Activated CD4-positive, CD25-positive, alpha-beta regulatory T cell treated with anti-CD3 and anti-CD28 coated beads, Interleukin-2, amount 50 U/mL, for 24 hours (primary cell): ENCODE measurements at regions not wholly inside any gene's neighbourhood (a gene's known extent, or its start where the extent isn't known, plus 50 kb on each side); places are given as distances from the start of the nearest gene placed in this dataset.
A peak's percentile ranks its signal among the peaks of the same experiment; 100 is the strongest.

Experiments used
- ATAC-seq, 2 donors: fragments of 150-1000 bp; cut with Tn5 transposase; one replicate each; pipeline ENCODE4 v1.10.0; 2021; ENCODE audit warnings: mild to moderate bottlenecking in 1 of 2, moderate library complexity in 1 of 2

DNA sequence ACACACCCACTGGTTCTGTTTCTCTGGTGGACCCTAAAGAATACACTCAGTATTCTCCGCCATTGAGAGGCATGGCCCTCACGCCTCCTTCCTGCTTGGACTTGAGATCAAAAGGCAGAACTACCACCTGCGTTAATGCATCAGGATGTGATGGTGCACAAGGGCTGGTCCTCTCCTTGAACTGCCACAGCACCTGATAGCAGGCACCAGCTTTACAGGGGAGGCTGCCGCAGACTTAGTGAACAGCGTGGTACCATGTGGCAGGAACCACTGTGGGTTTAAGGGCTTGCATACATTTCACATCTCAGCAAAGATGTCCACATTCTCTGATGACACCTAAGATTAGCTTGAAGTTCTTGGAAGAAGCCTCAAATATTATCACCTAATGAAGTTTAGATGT, 208.7 kb downstream of the GADD45G start:
- ATAC-seq, result no peak

- ATAC-seq, result no peak
Measured at GRCh38 chr9:89814340-89815040, 209.7 kb downstream of the GADD45G start.

DNA sequence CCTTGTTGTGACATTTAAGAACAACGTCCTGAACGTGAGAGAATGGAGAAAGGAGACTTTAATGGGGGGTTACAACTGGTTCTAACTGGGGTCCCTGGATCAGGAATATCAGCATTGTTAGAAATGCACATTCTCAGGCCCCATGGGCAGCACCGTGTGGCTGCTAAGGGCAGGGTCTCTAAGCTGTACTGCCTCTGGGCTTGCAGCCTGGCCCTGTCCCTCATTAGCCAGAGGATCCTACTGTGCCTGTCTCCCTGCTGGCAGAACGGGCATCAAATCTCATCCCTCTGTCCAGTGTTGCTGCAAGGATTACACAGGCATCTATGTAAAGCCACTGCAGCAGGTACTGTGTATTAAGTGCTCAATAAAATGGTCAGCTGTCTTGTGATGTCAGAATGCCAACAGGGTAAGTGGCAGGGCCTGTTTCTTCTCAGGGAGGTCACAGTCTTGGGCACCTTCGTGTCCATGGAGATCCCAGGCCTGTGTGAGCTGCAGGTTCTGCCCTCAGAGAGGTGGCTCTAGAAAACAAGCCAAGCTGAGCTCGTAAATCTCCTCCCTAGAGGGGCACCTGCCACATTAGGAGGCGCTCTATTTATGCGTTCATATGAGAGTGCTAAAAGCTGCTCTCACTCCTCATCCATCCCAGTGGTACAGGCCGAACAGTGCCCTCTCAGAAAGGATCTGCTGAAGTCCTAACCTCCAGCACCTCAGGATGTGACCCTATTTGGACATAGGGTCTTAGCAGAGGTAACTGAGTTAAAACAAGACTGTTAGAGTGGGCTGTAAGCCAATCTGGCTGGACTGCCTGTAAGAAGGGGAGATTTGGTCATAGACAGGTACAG, 210.5 kb downstream of the GADD45G start:
- ATAC-seq, result no peak

DNA sequence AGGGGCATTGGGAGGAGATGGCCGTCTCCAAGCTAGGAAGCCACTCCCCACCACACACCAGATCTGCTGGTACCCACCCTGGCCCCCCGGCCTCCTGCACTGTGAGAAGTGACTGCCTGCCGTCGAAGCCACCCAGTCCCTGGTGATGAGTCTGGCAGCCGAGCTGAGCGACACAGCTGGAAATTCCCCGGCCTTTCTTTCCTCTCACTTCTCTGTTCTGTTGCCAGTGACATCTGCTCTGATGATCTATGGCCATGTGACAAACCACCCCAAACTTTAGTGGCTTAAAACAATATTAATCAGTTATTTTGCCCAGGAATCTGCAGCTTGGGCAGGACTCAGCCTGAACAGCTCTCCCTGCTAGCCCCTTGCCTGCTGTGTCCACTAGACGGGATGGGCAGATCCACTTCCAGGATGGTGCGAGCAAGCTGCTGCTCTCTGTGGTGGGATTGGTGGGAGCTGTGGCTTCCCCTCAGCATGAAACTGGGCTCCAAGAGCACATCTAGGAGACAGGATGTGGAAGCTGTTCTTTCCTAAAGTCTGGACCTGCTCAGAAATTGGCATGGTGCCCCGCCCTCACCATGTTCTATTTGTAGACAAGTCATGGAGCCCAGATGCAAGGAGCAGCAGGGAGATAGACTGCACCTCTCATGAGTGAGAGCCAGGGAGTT, 211.2 kb downstream of the GADD45G start:
- ATAC-seq, result peak; percentile 42 to 70

DNA sequence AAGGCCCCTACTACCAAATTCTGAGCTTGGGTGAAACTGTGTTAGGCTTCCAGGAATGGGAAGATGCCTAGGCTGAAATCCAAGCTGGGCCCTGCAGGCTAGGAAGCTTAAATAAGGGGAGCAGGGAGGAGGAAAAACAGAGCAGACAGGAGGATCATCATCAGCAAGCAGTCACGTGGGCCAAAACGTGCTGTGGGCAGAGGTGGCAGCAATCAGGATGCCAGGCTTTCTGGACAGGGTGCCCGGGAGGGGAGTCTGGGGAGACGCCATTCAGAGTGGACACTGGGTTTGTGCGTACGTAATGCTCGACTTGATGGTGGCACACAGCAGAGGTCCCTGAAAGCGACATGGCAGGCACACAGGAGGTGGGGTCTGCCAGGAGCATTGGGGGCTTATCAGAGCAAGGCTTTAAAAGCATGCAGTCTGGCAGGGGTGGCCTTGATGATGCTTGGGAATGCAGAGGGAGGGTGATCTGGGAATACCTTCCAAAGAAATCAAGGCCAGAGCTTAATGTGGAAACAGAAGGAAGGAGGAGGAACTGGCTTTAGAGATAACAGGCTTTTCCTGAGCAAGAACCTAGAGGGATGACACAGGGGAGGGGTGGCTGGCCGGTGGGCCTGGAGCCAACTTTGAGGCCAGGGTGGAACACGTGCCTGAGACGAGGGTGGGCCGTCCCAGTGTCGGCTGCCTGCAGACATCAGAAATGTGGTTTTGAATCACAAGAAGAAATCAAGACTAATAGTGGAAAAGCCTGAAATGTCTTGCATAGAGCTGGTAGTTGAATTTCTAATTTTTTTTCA, 212.5 kb downstream of the GADD45G start:
- no peak for ATAC-seq

GRCh38 chr9:89820337-89820736, 215.5 kb downstream of the GADD45G start:
- ATAC-seq, result no peak

GRCh38 chr9:89821081-89821480, 216.3 kb downstream of the GADD45G start:
- ATAC-seq, result no peak

DNA sequence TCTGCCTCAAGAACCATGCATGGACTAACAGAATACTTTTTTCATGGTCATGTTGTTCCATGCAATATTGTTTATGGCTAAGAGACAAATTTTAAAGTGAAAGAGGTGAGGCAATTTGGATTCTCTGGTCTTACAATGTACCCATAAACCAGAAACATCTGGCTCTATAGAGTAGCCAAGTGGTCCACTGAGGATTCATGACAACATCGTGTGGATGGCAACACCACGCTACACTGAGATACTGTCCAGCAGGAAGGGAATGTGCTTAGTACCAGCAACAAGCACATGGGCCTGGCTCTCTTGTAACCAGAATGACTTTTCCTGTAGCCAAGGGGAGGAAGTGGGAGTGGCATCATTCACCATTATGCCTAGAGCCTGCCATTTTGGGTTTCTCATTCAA, 218.2 kb downstream of the GADD45G start:
- ATAC-seq, result no peak

DNA sequence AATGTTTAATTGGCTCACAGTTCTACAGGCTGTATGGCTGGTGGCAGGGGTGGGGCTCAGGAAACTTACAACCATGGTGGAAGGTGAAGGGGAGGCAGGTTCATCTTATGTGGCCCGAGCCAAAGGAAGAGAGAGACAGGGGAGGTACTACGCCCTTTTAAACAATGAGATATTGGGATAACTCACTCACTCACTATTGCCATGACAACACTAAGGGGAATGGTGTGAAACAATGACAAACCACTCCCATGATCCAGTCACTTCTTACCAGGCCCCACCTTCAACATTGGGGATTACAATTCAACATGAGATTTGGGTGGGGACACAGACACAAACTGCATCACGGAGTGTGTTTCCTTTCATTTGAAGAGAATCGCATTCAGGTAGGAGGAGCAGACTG, 220.9 kb downstream of the GADD45G start:
- no peak for ATAC-seq

- no peak for ATAC-seq
Measured at GRCh38 chr9:89826186-89826585, 221.4 kb downstream of the GADD45G start.

DNA sequence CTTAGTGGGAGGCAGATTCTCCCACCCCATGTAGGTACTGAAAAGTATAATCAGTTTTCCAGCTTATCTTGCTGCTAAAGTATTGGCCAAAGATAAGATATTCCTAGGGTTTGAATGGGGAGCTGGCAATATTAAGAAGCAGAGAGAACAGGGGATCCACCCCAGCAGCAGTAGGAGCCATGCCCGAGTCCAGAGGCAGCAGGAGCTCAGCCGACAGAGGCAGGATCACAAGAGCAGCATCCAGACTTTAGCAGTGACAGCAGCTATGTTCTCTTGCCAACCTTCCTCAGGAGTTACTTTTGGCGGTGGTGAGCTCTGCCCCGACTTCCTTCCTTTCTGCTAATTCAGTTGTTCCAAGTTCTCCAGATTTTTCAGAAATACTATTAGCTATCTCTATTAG, 224.5 kb downstream of the GADD45G start:
- ATAC-seq, result no peak

DNA sequence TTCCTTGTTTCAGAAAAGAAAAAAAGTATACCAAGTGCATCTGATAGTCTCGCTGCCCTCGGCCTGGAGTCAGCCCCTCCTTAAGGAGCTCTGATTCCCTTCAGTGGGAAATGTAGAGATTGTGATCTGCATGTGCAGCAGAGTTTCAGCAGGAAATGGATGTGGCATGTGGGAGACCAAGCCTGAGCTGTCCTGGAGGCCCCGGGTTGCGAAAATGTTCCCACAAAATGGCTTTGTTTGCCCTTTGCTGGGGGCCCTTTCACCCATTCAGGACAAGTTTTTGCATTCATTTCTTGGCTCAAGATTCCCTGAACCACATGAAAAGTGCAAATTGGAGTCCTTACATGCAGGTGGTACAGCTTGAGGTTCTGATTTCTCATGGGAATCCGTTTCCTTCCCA, 230.9 kb downstream of the GADD45G start:
- ATAC-seq, result no peak

GRCh38 chr9:89837162-89837933, 232.5 kb downstream of the GADD45G start:
- no peak for ATAC-seq

DNA sequence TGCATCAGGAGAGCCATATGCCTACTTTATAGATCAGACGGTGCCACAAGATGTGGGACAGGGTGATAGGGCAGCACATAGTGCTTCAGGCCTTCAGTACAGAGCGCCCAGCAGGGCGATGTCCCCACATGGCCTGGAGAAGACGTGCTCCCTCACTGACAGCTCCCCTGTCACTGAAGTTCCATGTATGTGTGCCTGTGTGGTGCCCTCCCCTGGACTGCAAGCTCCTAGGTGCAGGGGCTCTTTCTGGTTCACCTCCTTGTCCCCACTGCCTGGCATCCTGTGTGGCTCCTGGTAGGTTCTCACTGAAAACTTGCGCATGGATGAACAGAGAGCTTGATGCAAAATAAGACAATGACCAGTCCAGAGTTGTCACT, 233.1 kb downstream of the GADD45G start:
- ATAC-seq, result no peak

DNA sequence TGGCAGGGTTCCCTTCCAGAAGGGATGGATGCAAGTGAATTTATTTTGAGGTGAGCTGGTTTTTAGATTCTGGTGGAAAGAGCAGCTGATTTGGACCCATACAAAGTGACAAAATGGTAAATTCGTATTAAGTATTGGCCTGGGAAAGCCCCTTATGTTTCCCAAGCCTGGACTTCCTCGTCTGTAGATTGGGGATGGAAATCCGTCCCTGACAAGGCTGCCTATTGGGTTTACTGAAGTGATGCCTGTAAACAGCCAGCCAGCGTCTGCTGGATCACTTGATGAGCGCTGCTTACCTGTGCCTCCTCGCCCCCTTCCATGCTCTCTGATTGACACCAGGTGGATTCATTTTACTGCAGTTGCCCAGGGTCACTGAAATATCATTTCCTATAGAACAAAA, 233.8 kb downstream of the GADD45G start:
- no peak for ATAC-seq

DNA sequence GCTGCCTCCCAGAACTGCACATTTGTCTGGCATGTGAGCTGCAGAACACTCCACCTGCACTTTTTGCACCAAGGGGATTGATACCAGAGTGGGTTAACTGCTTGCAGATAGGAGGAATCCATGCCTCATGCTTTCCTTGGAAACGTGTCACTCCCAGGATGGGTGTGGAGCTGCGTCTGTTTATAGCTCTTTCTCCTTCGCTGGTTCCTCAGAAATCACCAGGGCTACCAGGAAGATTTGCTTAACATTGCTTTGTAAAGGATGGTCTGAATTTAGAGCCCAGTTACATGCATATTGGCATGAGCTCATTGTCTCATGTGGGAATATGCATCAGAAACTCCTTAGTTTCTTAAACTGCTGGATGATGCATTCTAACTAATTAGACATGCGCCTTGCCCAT, 234.6 kb downstream of the GADD45G start:
- ATAC-seq, result no peak

GRCh38 chr9:89839952-89840351, 235.1 kb downstream of the GADD45G start:
- ATAC-seq, result no peak

DNA sequence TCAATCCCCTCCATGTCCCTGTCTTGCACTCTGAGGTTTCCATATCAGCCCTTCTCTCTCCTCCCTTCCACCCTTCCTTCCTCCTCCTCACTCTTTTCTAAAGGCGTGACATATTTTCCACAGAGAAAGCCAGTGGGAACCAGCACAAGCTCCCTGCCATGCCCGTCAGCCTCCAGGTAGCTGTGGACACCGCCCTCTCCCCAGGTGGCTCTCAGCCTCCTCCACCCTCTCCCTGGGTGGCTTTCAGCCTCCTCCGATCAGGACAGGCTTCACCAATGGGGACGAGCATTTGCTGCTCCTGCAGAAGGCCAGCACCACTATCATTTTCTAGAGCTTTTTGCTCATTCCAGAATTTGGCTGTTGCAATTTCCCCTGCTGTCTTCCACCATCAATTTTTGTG, 236.6 kb downstream of the GADD45G start:
- no peak for ATAC-seq

DNA sequence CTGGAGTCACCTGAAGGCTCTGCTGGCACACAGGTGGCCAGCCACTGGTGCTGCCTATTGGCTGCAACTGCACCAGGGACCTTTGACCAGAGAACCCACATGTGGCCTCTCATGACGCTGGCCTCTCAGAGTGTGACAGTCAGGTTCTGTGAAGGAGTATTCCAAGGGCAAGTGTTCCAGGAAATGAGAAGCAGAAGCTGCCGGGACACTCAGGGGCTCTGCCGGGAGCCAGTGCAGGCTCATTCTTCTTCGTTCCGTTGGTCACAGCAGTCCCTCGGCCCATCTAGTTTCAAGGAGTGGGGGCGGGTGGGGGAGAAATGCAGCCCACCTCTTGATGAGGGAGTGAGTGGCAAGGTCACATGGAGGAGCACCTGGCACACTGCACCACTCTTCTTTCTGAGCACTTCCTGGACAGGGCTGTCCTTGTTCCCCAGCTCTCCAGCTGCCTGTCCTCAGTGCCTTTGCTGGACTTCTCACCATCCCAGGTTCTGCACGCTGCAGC, 237.5 kb downstream of the GADD45G start:
- ATAC-seq, result no peak

- ATAC-seq, result no peak
Measured at GRCh38 chr9:89843074-89843473, 238.3 kb downstream of the GADD45G start.

GRCh38 chr9:89843591-89843990, 238.8 kb downstream of the GADD45G start:
- ATAC-seq, result no peak

DNA sequence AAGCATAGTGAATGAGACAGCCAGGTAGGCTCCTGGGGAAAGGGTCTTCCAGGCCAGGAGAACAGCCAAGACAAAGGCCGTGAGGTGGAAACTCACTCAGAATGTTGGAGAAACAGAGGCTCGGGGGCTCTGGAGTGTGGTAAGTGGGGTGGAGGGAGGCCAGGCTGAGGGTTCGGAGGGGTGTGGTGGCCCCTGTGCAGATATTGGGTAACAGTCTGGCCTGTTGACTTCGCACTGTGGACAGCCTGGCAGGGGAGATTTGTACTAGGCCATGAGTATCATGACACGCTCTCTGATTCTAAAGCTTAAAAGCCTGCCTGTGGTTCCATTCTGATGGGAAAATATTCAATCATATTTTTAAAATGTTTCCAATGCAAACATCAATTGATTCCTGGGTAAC, 239.3 kb downstream of the GADD45G start:
- ATAC-seq, result no peak
